BJ (cell line): ENCODE measurements at regions not wholly inside any gene's neighbourhood (a gene's known extent, or its start where the extent isn't known, plus 50 kb on each side); places are given as distances from the start of the nearest gene placed in this dataset.

Experiments
- CTCF ChIA-PET: fragments of 350-600 bp; formaldehyde crosslinking; extraction: SDS; loops from one replicate; lab custom pipeline; 2021; ENCODE audit warnings: antibody characterized with exemption, inconsistent platforms; lab: Yijun Ruan, JAX
- POLR2A ChIA-PET: fragments of 300-600 bp; sonication (Branson Sonifier 250); formaldehyde crosslinking; extraction: SDS; loops from one replicate; lab custom pipeline; 2021; ENCODE audit warnings: antibody characterized with exemption; lab: Charles Lee
- DNase-seq: peaks from one replicate; pipeline ENCODE4 v3.0.0-alpha.2; 2011; ENCODE audit warnings: low read depth
- H3K27me3 ChIP-seq: 2 replicates; pipeline ENCODE4 v1.6.0; 2011; ENCODE audit warnings: low read length; ENCODE audit not compliant: control insufficient read depth, insufficient read depth
- H3K36me3 ChIP-seq: 2 replicates; pipeline ENCODE4 v1.5.1; 2011; ENCODE audit warnings: low read length; ENCODE audit not compliant: control insufficient read depth, insufficient read depth
- H3K4me3 ChIP-seq: 2 replicates; pipeline ENCODE4 v1.5.1; 2011; ENCODE audit warnings: low read depth, mild to moderate bottlenecking, control low read depth, low read length
- TF ChIP-seq, protein P1 (sequence below): IDR thresholded peaks from 2 replicates; pipeline ENCODE4 v1.5.1; 2011; ENCODE audit warnings: low read depth, mild to moderate bottlenecking, control low read depth, inconsistent platforms, low read length, moderate library complexity; ENCODE audit not compliant: insufficient read depth

DNA sequence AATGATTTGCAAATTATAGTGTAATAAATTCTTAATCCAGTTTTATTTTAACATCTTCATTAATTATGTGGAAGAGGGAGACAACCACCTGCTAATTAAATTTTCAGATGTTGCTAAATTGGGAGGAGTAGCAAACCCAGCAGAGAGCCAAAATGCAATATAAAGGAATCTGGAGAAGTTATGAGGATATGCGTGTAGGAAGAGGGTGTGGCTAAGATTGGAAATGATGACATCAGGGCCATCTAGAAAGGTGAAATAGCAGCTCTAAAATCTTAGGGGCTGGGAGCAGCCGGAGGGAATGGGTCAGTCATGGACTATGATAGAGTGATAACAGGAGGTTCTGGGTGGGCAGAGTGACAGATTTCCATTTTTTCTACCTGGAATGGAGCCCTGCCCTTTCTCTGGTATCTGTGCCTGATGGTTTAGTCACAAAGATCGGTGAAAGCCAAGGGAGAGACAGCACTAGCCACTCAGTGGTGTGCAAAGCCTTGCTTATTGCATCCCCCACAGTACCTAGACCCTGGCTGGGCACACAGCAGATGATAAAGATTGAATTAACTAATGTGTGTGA, 379.2 kb upstream of the CELF4 start:
- POLR2A ChIA-PET, result no interaction called here
- H3K36me3 ChIP-seq, result no peaks in the 10 kb centered on the region
- TF ChIP-seq, protein P1, sequence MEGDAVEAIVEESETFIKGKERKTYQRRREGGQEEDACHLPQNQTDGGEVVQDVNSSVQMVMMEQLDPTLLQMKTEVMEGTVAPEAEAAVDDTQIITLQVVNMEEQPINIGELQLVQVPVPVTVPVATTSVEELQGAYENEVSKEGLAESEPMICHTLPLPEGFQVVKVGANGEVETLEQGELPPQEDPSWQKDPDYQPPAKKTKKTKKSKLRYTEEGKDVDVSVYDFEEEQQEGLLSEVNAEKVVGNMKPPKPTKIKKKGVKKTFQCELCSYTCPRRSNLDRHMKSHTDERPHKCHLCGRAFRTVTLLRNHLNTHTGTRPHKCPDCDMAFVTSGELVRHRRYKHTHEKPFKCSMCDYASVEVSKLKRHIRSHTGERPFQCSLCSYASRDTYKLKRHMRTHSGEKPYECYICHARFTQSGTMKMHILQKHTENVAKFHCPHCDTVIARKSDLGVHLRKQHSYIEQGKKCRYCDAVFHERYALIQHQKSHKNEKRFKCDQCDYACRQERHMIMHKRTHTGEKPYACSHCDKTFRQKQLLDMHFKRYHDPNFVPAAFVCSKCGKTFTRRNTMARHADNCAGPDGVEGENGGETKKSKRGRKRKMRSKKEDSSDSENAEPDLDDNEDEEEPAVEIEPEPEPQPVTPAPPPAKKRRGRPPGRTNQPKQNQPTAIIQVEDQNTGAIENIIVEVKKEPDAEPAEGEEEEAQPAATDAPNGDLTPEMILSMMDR, result no peak
- DNase-seq, result no peak
- H3K4me3 ChIP-seq, result no peak overlapping the region
- CTCF ChIA-PET, result no interaction called here
- no peaks in the 10 kb centered on the region for H3K27me3 ChIP-seq

DNA sequence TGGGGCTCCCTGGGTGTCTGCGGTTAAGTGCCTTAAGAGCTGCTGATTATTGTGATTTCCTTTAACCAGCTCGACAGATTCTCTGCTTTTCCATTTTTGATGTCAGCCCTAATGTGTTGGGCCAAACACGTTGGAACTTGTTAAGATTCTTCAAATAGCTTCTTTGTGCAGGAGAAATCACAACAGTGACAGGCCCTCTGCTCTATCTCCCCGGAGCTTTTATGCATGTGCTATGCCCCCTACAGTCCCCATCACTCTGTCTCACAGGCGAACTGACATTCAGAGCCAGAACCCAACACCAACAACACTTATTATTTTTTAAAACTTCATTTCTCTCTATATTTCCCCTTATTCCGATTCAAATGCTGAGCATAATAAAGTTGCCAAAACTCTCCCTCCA, 371.7 kb upstream of the CELF4 start:
- ChIA-PET POLR2A (no interaction called here), CTCF (no interaction called here)
- DNase-seq, result no peak
- Histone ChIP-seq H3K4me3 (no peak overlapping the region), H3K36me3 (no peaks in the 10 kb centered on the region), H3K27me3 (no peaks in the 10 kb centered on the region)
- TF ChIP-seq, protein P1, result no peak

DNA sequence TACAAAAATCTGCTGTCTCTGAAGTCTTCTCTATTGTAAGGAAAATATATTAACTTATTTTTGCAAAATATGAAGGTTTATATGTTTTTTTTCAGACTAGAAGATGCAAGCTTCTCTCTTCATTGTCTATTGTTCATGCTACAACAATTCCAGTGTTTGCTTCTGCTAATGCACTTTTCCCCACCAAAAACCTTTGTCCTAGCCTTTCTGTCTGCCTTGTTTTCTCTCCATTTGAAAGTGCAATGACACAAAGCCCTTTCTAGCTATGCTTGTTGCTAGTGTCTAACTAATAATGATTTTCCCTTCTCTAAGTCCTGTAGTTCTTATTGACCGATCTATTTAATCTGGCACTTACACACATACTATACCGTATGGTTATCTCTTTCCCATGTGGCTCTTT, 369.5 kb upstream of the CELF4 start:
- H3K36me3 ChIP-seq, result no peaks in the 10 kb centered on the region
- no peak for DNase-seq
- H3K27me3 ChIP-seq, result no peaks in the 10 kb centered on the region
- no peak overlapping the region for H3K4me3 ChIP-seq
- CTCF ChIA-PET, result no interaction called here
- TF ChIP-seq, protein P1, result no peak
- POLR2A ChIA-PET, result no interaction called here

DNA sequence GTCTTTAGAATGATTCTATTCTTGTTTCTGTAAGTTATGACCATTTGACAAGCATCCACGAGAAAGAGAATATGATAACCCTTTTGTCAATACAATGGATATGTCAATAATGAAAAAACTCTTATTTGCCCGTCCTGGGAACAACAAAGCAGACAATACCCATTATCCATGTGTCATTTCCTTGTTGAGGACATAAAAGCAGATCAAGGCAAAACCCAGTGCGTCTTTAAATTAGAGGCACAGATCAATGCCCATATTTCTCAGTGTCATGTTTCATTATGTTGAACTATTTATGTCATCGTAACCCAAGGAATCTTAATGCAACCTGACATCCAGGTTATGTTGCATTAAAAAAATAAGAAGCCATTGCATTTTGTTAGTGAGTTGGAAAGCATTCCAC, 365.0 kb upstream of the CELF4 start:
- Histone ChIP-seq H3K4me3 (no peak overlapping the region), H3K36me3 (no peaks in the 10 kb centered on the region), H3K27me3 (no peaks in the 10 kb centered on the region)
- POLR2A ChIA-PET, result no interaction called here
- TF ChIP-seq, protein P1, result no peak
- DNase-seq, result no peak
- CTCF ChIA-PET, result no interaction called here

DNA sequence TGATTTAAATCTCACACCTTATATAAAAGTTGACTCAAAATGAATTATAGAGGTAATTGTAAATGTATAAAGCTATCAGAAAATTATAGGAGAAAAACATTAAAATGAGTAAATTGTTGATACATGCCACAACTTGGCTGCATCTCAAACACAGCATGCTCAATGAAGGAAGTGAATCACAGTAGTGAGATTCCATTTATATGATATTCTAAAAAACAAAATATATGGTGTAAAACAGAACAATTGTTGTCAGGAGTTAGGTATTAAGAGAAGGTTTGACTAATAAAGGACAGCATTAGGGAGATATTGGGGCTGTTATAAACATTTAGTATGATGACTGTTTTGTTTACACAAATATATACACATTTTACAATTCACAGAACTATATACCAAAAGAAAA, 356.6 kb upstream of the CELF4 start:
- Histone ChIP-seq H3K4me3 (no peak overlapping the region), H3K36me3 (no peaks in the 10 kb centered on the region), H3K27me3 (no peaks in the 10 kb centered on the region)
- ChIA-PET CTCF (no interaction called here), POLR2A (no interaction called here)
- TF ChIP-seq, protein P1, result no peak
- no peak for DNase-seq
